ENCODE measurements at regions not wholly inside any gene's neighbourhood (a gene's known extent, or its start where the extent isn't known, plus 50 kb on each side); places are given as distances from the start of the nearest gene placed in this dataset.

DNA sequence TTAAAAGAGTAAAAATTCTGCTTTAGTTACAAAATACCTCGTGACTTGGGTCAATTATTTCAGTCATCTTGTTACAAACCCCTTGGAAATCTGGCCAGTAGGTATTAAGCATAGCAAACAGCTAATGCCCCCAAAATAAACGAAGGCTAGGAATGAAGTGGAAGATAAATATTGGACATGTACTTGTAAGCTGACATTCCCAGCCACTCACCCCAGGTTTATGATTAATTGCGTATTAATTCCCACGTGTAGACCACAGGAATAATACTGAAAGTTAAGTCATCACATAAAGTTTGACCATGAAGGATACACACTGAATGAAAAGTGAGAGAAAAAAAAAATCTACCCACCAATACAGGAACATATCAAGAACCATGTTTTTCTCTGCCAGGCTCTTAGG is 936.5 kb upstream of the ADGRB3 start (continued):
- no peak for TF ChIP-seq KDM5A (IDR thresholded peaks at IDR 0.05; ENCODE audit: low read length)
- TF ChIP-seq RBBP5 (IDR thresholded peaks at IDR 0.05; ENCODE audit: borderline replicate concordance, low read depth, low read length) = no peak

Data from H1 (cell line).